Body of pancreas (tissue), 4 donors: ENCODE measurements at regions not wholly inside any gene's neighbourhood (a gene's known extent, or its start where the extent isn't known, plus 50 kb on each side); places are given as distances from the start of the nearest gene placed in this dataset.

Experiments used
- CTCF ChIP-seq, 7 experiments: fragments of 450-650 bp in 4 of 7; fragments of 200-600 bp in 3 of 7; sonication (generic) in 3 of 7; IDR thresholded peaks; one replicate each; pipeline ENCODE4 v1.5.1; 2016 to 2019; ENCODE audit warnings: antibody characterized with exemption in 7 of 7
- POLR2A ChIP-seq, 3 donors: fragments of 450-650 bp; IDR thresholded peaks; one replicate each; pipeline ENCODE4 v1.6.1; 2016; ENCODE audit warnings: antibody characterized with exemption in 3 of 3, mild to moderate bottlenecking in 2 of 3

GRCh38 chr1:219350172-219350931 is 176.7 kb downstream of the LYPLAL1 start:
- no peak for TF ChIP-seq CTCF (IDR thresholded peaks at IDR 0.05)
- TF ChIP-seq POLR2A (IDR thresholded peaks at IDR 0.05) = no peak
